Fibroblast of skin of left biceps (primary cell): ENCODE measurements at regions not wholly inside any gene's neighbourhood (a gene's known extent, or its start where the extent isn't known, plus 50 kb on each side); places are given as distances from the start of the nearest gene placed in this dataset.
"Not testable (repeated sequence)": the region's sequence is repeated elsewhere in the genome, so short reads cannot be mapped to it uniquely, and the experiment has no call there.

ENCODE experiments used
- DNase-seq, 2 experiments: peaks; one replicate each; pipeline ENCODE4 v3.0.0-alpha.2; 2013; ENCODE audit warnings: low read depth in 2 of 2

DNA sequence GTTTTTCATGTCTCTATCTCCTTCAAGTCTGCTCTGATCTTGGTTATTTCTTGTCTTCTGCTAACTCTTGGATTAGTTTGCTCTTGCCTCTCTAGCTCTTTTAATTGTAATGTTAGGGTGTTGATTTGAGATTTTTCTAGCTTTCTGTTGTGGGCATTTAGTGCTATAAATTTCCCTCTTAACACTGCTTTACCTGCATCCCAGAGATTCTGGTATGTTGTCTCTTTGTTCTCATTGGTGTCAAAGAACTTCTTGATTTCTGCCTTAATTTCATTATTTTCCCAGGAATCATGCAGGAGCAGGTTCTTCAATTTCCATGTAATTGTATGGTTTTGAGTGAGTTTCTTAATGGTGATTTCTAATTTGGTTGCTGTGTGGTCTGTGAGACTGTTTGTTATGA, 128.5 kb upstream of the ZNF267 start:
- not testable (repeated sequence) for DNase-seq

DNA sequence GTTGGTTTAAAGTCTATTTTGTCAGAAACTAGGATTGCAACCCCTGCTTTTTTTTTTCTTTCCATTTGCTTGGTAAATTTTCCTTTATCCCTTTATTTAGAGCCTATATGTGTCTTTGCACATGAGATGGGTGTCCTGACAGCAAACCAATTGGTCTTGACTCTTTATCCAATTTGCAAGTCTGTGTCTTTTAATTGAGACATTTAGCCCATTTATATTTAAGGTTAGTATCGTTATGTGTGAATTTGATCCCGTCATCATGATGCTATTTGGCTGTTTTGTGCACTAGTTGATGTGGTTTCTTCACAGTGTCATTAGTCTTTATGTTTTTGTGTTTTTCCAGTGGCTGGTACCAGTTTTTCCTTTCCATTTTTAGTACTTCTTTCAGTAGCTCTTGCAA, 127.7 kb upstream of the ZNF267 start:
- DNase-seq: no peak

DNA sequence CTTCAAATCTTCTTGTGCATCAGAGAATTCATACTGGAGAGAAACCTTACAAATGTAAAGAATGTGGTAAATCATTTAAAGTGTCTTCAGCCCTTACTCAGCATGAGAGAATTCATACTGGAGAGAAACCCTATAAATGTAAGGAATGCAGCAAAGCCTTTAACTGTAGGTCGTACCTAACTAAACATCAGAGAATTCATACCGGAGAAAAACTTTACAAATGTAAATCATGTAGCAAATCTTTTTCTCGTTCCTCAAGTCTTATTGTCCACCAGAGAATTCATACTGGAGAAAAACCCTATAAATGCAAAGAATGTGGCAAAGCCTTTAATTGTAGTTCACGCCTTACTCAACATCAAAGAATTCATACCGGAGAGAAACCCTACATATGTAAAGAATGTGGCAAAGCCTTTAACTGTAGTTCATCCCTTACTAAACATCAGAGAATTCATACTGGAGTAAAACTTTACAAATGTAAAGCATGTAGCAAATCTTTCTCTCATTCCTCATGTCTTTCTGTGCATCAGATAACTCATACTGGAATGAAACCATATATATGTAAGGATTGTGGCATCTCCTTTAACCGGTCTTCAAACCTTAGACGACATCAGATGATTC, 118.5 kb upstream of the ZNF267 start:
- DNase-seq: no peak

DNA sequence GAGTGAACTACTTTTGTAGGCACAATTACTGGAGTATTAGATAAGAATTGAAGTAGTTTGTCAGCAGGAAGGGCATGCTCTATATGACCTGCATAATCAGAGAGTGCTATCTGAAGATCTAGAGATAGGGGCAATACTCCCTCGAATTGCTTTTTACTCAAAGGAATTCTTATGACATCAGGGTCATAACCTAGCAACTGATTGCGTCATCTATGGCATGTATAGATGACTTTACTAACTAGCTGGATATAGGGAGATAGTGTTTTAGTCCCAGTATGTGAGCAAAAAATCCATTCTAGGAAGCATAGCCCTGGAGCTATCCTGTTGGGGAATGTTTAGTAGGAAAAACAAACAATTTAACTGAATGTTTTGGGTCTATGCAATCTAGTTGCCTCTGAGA, 109.5 kb upstream of the ZNF267 start:
- DNase-seq: no peak

DNA sequence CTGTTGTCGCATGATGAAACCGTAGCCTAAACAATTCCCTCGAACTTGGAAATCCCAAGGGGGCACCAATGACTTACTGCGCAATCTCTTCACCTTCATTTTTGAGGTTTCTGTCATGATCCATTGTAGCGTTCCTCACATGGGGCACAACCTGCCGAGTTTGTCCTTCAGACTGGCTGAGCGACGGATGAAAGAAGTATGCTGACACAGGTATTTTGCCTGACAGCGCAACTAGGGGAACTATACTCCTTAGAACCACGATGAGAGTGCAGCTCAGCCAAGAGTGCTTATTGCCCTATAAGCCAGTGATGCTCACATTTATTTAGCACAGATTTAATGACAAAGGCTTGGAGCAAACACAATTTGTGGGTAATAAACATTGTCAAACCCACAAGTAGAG, 106.3 kb upstream of the ZNF267 start:
- no peak for DNase-seq

DNA sequence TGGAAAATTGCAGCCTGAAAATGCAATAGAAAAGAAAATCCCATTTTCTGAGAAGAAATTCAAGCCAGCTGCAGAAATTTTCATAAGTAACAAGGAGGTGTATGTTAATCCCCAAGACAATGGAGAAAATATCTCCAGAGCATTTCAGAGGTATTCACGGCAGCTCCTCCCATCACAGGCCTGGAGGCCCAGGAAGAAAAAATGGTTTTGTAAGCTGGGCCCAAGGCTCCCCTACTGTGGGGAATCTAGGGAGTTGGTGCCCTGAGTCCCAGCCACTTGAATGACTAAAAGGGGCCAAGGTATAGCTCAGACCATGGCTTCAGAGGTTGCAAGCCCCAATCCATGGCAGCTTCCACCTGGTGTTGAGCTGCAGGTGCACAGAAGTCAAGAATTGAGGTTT, 93.3 kb upstream of the ZNF267 start:
- no peak for DNase-seq

DNA sequence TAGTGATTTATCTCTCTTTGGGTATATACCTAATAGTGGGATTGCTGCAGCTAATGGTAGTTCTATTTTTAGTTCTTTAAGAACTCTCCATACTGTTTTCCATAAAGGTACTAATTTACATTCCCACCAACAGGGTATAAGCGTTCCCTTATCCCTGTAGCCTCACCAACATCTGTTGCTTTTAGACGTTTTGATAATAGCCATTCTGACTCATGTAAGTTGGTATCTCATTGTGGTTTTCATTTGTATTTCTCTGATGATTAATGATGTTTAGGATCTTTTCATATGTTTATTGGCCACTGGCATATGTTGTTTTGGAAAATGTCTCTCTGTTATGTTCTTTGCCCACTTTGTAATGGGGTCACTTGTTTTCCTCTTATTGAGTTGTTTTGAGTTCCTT, 88.5 kb upstream of the ZNF267 start:
- no peak for DNase-seq

DNA sequence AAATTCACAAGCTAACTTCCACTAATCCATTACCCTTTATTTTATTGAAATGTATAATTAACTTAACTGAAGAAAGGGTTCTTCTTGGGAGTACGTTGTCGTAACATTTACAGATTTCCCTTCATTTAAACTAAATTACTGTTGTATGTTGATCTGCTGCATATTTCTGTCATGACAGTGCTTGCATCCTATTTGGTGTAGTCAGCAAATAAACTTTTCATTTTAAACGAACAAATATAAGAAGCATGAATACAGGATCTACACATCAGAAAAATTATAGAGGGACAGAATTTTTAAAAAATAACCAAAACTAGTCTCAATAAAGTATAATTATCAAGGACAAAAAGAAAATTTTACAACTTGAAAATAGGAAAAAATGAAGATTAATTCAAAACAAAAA, 66.5 kb upstream of the ZNF267 start:
- no peak for DNase-seq

DNA sequence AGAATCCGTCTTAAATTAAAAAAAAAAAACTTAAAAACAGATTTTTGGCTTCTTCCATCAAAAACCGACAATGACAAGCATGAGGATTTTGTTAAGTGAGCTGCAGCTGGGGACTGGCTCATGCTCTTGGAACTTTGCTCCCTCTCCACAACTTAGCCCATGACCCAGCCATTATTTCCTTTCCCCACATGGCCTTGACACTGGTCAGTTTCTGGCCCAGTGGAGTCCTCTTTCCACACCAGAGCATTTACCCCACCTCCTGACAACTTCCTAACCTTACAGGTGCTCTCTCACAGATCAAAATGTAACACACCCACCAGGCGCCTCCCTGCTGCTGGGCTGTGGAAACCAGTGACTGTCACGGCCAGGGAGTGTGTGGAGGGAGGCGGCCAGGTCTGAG, 62.7 kb upstream of the ZNF267 start:
- DNase-seq: no peak

DNA sequence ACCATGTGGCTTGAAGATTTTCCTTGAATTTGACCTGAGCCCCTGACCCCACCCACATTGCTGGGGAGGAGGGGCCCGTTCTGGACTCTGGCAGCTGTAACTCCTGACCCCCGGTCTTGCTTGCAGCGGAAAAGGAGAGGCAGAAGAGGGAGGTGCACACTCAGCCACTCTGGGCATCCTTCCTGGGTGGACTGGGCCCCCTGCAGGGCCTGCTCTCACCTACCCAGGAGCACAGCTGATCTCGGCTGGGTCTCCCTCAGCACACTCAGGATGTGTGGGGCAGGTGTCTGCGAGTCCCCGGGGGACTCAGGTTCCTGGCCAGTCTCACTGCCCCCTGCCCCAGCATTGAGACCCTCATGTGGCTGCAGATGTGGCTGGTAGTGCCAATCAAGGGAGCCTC, 57.5 kb upstream of the ZNF267 start:
- not testable (repeated sequence) for DNase-seq

DNA sequence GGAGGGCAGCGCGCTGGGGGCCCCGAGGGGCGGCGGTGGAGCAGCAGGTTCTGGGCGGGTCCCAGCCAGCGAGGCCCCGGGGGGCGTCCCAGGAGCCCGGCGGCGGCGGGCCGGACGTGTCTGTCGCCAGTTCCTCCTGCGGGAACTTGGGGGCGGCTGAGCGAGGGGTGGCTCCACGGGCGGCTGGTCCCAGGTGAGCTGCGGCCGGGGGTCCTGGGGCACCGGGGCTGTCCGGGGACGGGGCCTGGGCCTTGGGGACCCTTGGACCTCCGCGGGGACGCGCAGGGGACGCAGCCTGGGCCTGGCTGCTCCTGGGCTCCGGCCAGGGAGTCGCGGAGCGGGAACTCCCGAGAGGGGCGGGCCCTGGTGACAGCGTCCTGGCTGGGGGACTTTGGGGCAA, 54.2 kb upstream of the ZNF267 start:
- no peak for DNase-seq

DNA sequence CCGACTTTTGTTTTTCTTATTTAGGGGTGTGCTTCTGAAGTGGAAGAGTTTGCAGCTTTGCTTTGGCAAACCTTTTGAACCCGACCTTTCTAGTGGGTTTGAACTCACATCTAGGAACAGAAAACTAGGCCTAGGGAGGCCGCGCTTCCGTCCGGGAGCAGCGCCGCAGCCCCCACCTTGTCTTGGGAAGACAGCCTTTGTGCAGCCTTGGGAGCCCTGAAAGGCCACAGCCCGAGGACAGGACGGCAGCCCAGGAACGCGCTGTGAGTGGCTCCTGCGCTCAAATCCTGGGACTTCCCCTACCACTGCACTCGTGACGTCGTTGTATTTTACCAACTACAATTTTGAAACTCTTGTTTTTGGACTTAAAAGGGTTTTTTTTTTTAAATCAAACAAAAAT, 53.7 kb upstream of the ZNF267 start:
- DNase-seq: no peak
